ENCODE measurements at regions not wholly inside any gene's neighbourhood (a gene's known extent, or its start where the extent isn't known, plus 50 kb on each side); places are given as distances from the start of the nearest gene placed in this dataset.

DNA sequence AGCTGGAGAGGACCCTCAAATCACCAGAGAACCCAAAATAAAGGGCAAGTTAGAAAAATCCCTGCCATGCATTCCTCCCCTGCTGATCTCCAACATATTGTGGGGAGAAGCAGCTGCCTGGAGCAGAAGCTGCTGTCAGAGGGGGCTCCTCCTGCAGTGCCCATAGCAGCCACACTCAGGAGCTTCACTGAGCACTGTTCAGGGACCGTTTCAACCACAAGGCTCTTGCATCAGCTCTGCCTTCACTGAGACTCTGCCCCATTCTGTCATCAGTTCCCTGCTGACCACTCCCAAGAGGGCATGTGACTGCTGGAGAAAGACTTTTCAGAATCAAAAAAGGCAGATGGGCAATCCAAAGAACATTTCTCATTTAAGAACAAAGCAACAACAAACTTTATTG lies 392.7 kb downstream of the GALC start:
- TF ChIP-seq, protein P1, sequence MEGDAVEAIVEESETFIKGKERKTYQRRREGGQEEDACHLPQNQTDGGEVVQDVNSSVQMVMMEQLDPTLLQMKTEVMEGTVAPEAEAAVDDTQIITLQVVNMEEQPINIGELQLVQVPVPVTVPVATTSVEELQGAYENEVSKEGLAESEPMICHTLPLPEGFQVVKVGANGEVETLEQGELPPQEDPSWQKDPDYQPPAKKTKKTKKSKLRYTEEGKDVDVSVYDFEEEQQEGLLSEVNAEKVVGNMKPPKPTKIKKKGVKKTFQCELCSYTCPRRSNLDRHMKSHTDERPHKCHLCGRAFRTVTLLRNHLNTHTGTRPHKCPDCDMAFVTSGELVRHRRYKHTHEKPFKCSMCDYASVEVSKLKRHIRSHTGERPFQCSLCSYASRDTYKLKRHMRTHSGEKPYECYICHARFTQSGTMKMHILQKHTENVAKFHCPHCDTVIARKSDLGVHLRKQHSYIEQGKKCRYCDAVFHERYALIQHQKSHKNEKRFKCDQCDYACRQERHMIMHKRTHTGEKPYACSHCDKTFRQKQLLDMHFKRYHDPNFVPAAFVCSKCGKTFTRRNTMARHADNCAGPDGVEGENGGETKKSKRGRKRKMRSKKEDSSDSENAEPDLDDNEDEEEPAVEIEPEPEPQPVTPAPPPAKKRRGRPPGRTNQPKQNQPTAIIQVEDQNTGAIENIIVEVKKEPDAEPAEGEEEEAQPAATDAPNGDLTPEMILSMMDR (IDR thresholded peaks at IDR 0.05; ENCODE audit: insufficient read depth, low read length, missing control alignments) = no peak
- H3K4me3 ChIP-seq (ENCODE audit: low read depth, low read length) = no peak overlapping the region
- ChIA-PET POLR2A (no interaction called here), CTCF (no interaction called here)
- DNase-seq (ENCODE audit: low read depth, low spot score) = no peak

DNA sequence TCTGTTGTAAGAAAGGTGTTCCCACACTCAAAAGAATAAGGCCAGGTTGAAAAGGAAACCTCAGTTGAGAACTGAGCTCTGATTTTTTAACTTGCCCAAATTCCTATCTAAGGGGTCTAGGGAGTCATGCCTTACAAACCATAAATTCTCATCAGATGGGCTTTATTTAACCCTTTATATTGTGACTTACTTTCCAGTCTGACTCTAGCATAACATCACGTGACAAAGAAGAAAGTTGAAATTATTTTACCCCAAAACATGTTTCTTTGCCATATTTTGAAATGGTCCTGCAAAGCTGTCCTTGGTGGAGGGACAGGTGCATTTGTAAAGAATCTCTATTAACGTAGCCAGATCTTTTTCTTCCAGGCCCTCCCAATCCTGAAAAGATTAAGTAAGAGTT lies 411.7 kb downstream of the GALC start:
- DNase-seq (ENCODE audit: low read depth, low spot score) = no peak
- TF ChIP-seq, protein P1 (IDR thresholded peaks at IDR 0.05; ENCODE audit: insufficient read depth, low read length, missing control alignments) = no peak

DNA sequence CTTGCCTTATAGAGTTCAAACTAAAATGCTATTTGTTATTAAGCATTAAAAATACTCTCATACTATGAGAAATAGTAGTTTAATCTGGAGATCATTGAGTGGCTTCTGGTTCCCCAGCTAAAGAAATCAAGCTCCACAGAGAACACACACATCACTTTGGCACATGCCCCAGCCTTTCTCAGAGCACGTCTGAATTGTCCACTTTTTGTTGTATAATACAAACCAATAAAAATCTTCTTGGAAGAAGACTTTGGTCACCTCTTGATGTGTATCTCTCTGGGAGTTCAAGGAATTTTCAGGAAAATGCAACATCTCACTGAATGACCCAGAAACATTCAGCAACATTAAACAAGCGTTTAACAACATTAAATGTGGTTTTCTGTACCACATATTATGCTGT lies 413.9 kb downstream of the GALC start:
- ChIA-PET CTCF (no interaction called here), POLR2A (no interaction called here)
- H3K4me3 ChIP-seq (ENCODE audit: low read depth, low read length) = no peak overlapping the region
- TF ChIP-seq, protein P1 (IDR thresholded peaks at IDR 0.05; ENCODE audit: insufficient read depth, low read length, missing control alignments) = no peak
- no peak for DNase-seq (ENCODE audit: low read depth, low spot score)

More for the DNA sequence above, 411.7 kb downstream of the GALC start:
- POLR2A ChIA-PET = no interaction called here
- CTCF ChIA-PET = no interaction called here
- H3K4me3 ChIP-seq (ENCODE audit: low read depth, low read length) = no peak overlapping the region

DNA sequence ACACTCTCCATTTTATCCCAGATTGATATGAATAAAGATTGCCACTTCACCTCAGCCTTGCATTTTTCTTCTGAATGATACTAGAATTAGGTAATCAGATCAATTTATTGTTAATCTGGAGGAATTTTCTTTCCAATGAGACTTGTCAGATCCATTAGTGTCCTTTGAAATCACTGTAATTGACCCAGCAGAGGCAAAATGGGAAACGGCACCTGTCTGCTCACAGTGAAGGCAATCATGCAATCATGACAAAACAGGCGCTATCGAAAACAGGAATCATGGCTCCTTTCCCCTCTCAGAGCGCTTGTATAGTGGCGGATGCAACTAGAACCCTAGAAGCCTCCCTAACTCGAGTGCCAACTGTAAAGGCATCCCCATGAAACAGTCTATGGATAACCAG lies 417.6 kb downstream of the GALC start:
- CTCF ChIA-PET = no interaction called here
- TF ChIP-seq, protein P1 (IDR thresholded peaks at IDR 0.05; ENCODE audit: insufficient read depth, low read length, missing control alignments) = no peak

DNA sequence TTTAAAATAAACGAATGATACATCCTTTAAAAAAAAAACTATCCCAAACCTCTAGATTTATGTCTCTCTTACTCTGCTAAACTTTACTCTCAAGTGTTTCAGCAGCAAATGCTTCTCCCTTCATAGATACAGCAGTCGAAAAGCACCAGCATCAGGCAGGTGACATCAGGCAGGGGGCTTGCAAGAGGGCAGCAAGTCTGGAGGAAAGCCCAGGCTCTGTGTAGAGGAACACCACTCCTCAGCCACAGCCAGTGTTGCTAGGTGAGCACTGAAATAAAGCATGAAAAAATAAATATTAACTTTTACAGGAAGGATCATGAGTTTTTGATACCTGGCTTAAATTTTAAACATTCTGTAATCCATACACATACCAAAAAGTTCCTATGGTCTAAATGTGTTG lies 419.4 kb downstream of the GALC start:
- ChIA-PET POLR2A (no interaction called here), CTCF (no interaction called here)
- no peak for DNase-seq (ENCODE audit: low read depth, low spot score)
- TF ChIP-seq, protein P1 (IDR thresholded peaks at IDR 0.05; ENCODE audit: insufficient read depth, low read length, missing control alignments) = no peak
- no peak overlapping the region for H3K4me3 ChIP-seq (ENCODE audit: low read depth, low read length)

More for the DNA sequence above, 417.6 kb downstream of the GALC start:
- H3K4me3 ChIP-seq (ENCODE audit: low read depth, low read length) = no peak overlapping the region
- no peak for DNase-seq (ENCODE audit: low read depth, low spot score)
- POLR2A ChIA-PET = no interaction called here

DNA sequence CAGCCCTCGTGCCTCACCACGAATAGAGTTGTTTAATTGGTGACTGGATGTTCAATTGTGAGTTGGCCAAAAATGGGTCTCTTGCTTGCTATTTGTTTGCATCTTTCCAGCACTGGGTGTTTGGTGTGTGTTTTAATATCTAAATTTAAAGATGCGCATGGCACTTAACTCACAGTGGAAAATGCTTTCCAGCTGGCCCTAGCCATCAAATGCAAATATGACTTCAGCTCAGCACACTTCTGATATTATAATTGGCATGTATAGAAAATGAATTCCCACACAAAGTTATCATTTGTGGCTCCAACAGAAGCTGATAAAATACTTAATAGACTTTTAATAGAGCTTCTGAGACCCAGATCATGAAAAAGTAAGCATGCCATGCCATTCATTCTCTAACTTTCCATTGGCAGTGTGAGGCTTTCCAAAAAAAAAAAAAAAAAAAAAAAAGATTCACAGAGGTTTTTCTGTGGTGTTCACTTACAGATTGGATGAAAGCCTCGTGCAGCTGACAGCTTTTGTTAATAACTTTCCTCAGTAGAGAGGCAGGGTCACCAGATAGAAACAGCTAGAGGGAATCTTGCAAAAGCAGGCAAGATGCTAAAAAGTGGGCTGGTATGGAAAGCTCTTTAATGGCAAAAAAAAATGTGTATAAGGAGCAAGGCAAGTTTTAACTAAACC lies 425.2 kb downstream of the GALC start:
- TF ChIP-seq, protein P1 (IDR thresholded peaks at IDR 0.05; ENCODE audit: insufficient read depth, low read length, missing control alignments) = no peak
- H3K4me3 ChIP-seq (ENCODE audit: low read depth, low read length) = no peak overlapping the region
- CTCF ChIA-PET = no interaction called here
- POLR2A ChIA-PET = no interaction called here
- DNase-seq (ENCODE audit: low read depth, low spot score) = no peak

Measured in AG04449 (cell line).